ENCODE measurements at regions not wholly inside any gene's neighbourhood (a gene's known extent, or its start where the extent isn't known, plus 50 kb on each side); places are given as distances from the start of the nearest gene placed in this dataset.
"Not testable (repeated sequence)": the region's sequence is repeated elsewhere in the genome, so short reads cannot be mapped to it uniquely, and the experiment has no call there.

- no peak for DNase-seq
These were observed 158.3 kb upstream of the MAP3K1 start for GRCh38 chr5:56656846-56657726.

GRCh38 chr5:56651893-56652292 lies 163.5 kb upstream of the MAP3K1 start:
- DNase-seq, result no peak

- no peak for DNase-seq
These were observed 165.0 kb upstream of the MAP3K1 start for GRCh38 chr5:56650386-56650785.

- DNase-seq, result no peak
These were observed 165.8 kb upstream of the MAP3K1 start for GRCh38 chr5:56649569-56649968.

GRCh38 chr5:56648460-56649034 lies 166.8 kb upstream of the MAP3K1 start:
- DNase-seq, result no peak

- no peak for DNase-seq
These were observed 168.1 kb upstream of the MAP3K1 start for GRCh38 chr5:56647099-56647850.

- DNase-seq, result no peak
These were observed 173.6 kb upstream of the MAP3K1 start for GRCh38 chr5:56641635-56642260.

- no peak for DNase-seq
These were observed 174.5 kb upstream of the MAP3K1 start for GRCh38 chr5:56640763-56641406.

GRCh38 chr5:56639476-56639875 lies 175.9 kb upstream of the MAP3K1 start:
- no peak for DNase-seq

- DNase-seq, result peak; percentile 6
These were observed 176.5 kb upstream of the MAP3K1 start for GRCh38 chr5:56638768-56639238.

GRCh38 chr5:56638061-56638621 lies 177.2 kb upstream of the MAP3K1 start:
- no peak for DNase-seq

GRCh38 chr5:56637321-56637920 lies 177.9 kb upstream of the MAP3K1 start:
- DNase-seq, result no peak

- no peak for DNase-seq
These were observed 181.4 kb upstream of the MAP3K1 start for GRCh38 chr5:56633950-56634349.

- no peak for DNase-seq
These were observed 182.4 kb upstream of the MAP3K1 start for GRCh38 chr5:56632939-56633338.

- DNase-seq, result no peak
These were observed 183.2 kb upstream of the MAP3K1 start for GRCh38 chr5:56632199-56632598.

- DNase-seq, result no peak
These were observed 183.6 kb upstream of the MAP3K1 start for GRCh38 chr5:56631719-56632118.

GRCh38 chr5:56628616-56629015 lies 186.7 kb upstream of the MAP3K1 start:
- not testable (repeated sequence) for DNase-seq

- DNase-seq, result no peak
These were observed 189.8 kb upstream of the MAP3K1 start for GRCh38 chr5:56625541-56625940.

- no peak for DNase-seq
These were observed 190.6 kb upstream of the MAP3K1 start for GRCh38 chr5:56624751-56625150.

- DNase-seq, result no peak
These were observed 193.2 kb upstream of the MAP3K1 start for GRCh38 chr5:56622141-56622540.

- DNase-seq, result no peak
These were observed 194.3 kb upstream of the MAP3K1 start for GRCh38 chr5:56620903-56621677.

Data from stimulated activated CD4-positive, alpha-beta T cell treated with anti-CD3 and anti-CD28 coated beads, Interleukin-4, amount 100 ng/mL, for 24 hours (primary cell).